Gastroesophageal sphincter (tissue), 4 donors: ENCODE measurements at regions not wholly inside any gene's neighbourhood (a gene's known extent, or its start where the extent isn't known, plus 50 kb on each side); places are given as distances from the start of the nearest gene placed in this dataset.

Experiments used
- ATAC-seq: fragments of 150-250 bp; one replicate; pipeline ENCODE4 v1.9.1; 2016; ENCODE audit warnings: mild to moderate bottlenecking, moderate library complexity
- H3K27ac ChIP-seq, 4 donors: fragments of 200-600 bp; sonication (generic) in 3 of 4; 1 replicate in 3 of 4; 2 replicates in 1 of 4; pipeline ENCODE4 v1.5.1; 2016 to 2019
- H3K27me3 ChIP-seq: fragments of 200-600 bp; sonication (generic); one replicate; pipeline ENCODE4 v1.5.1; 2019
- H3K36me3 ChIP-seq, 2 donors: fragments of 200-600 bp; sonication (generic); one replicate each; pipeline ENCODE4 v1.5.1; 2019; ENCODE audit warnings: control low read depth in 1 of 2
- H3K4me1 ChIP-seq, 3 donors: fragments of 200-600 bp; sonication (generic); 1 replicate in 2 of 3; 2 replicates in 1 of 3; pipeline ENCODE4 v1.5.1; 2016 to 2019; ENCODE audit warnings: control low read depth in 2 of 3
- H3K4me3 ChIP-seq, 2 donors: fragments of 200-600 bp; sonication (generic); one replicate each; pipeline ENCODE4 v1.5.1; 2019; ENCODE audit warnings: mild to moderate bottlenecking in 1 of 2, moderate library complexity in 1 of 2
- H3K9me3 ChIP-seq, 3 donors: fragments of 200-600 bp; sonication (generic); one replicate each; pipeline ENCODE4 v1.5.1; 2017 to 2019; ENCODE audit warnings: control low read depth in 2 of 3
- CTCF ChIP-seq, 4 experiments: fragments of 200-600 bp in 2 of 4; fragments of 450-650 bp in 2 of 4; sonication (generic) in 1 of 4; IDR thresholded peaks; one replicate each; pipeline ENCODE4 v1.5.1; 2017 to 2019; ENCODE audit warnings: antibody characterized with exemption in 4 of 4, mild to moderate bottlenecking in 2 of 4, moderate library complexity in 2 of 4
- EP300 ChIP-seq: sonication (generic); formaldehyde crosslinking; IDR thresholded peaks from one replicate; pipeline ENCODE4 v1.6.1; 2017; ENCODE audit warnings: antibody characterized with exemption, mild to moderate bottlenecking
- POLR2A ChIP-seq, 2 donors: fragments of 450-650 bp; IDR thresholded peaks; one replicate each; pipeline ENCODE4 v1.6.1; 2017; ENCODE audit warnings: antibody characterized with exemption in 2 of 2, mild to moderate bottlenecking in 2 of 2, moderate library complexity in 1 of 2
- POLR2AphosphoS5 ChIP-seq: sonication (generic); formaldehyde crosslinking; IDR thresholded peaks from one replicate; pipeline ENCODE4 v1.6.1; 2017; ENCODE audit warnings: antibody characterized with exemption
- WGBS, 2 donors: methylation state at CpG; one replicate each; pipeline ENCODE4 v1.1.5; 2018; ENCODE audit warnings: low coverage in 1 of 2; 5-methylcytosine and 5-hydroxymethylcytosine counted together

- ATAC-seq, result no peak
- TF ChIP-seq EP300 (no peak), POLR2A (IDR thresholded peaks at IDR 0.05) (no peak), CTCF (IDR thresholded peaks at IDR 0.05) (no peak), POLR2AphosphoS5 (no peak)
- Histone ChIP-seq H3K36me3 (no peaks in the 10 kb centered on the region), H3K27me3 (peaks cover 2% of the 10 kb centered on the region), H3K4me1 (no peaks in the 10 kb centered on the region), H3K27ac (no peak overlapping the region), H3K9me3 (no peaks in the 10 kb centered on the region), H3K4me3 (no peak overlapping the region)
- WGBS, 2 donors, result 91 to 92% methylated on average over 2 of the region's 2 CpGs
Observed at GRCh38 chr17:62862251-62862650, 54.1 kb upstream of the MARCHF10 start.

GRCh38 chr17:62860962-62861873 is 53.1 kb upstream of the MARCHF10 start:
- TF ChIP-seq POLR2AphosphoS5, result no peak
- TF ChIP-seq CTCF (IDR thresholded peaks at IDR 0.05), result no peak
- TF ChIP-seq POLR2A (IDR thresholded peaks at IDR 0.05), result no peak
- TF ChIP-seq EP300, result no peak
- Histone ChIP-seq H3K36me3 (no peaks in the 10 kb centered on the region), H3K27ac (no peak overlapping the region), H3K27me3 (no peaks in the 10 kb centered on the region), H3K4me3 (no peak overlapping the region), H3K4me1 (no peaks in the 10 kb centered on the region), H3K9me3 (no peaks in the 10 kb centered on the region)
- WGBS, 2 donors, result 85 to 86% methylated on average over 3 to 7 of the region's 8 CpGs
- ATAC-seq, result no peak

DNA sequence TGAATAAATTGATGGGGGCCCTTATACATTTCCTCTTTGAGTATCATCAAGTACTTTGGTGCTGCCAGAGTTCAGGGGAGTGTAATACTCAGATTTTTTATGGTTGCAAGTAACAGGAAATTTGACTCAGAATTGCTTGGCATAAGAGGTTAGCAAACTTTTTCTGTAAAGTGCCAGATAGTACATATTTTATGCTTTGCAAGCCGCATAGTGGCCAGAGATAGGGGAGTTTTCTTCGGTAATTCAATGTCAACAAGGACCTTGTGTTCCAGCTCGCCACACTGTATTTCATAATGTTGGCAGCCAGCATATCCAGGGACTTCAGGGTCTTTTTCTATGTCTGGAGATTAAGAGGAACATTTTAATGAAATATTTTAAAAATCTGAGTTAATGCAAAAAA is 51.0 kb upstream of the MARCHF10 start:
- no peaks in the 10 kb centered on the region for H3K27me3 ChIP-seq
- H3K27ac ChIP-seq, result no peak overlapping the region
- H3K9me3 ChIP-seq, result no peaks in the 10 kb centered on the region
- no peak for ATAC-seq
- no peak overlapping the region for H3K4me3 ChIP-seq
- no peak for TF ChIP-seq POLR2A (IDR thresholded peaks at IDR 0.05)
- no peak for TF ChIP-seq EP300
- no peak for TF ChIP-seq POLR2AphosphoS5
- no peak for TF ChIP-seq CTCF (IDR thresholded peaks at IDR 0.05)
- WGBS, 2 donors, result 85 to 97% methylated on average over 3 of the region's 3 CpGs
- no peaks in the 10 kb centered on the region for H3K36me3 ChIP-seq
- no peaks in the 10 kb centered on the region for H3K4me1 ChIP-seq
